AG04449 (cell line): ENCODE measurements at regions not wholly inside any gene's neighbourhood (a gene's known extent, or its start where the extent isn't known, plus 50 kb on each side); places are given as distances from the start of the nearest gene placed in this dataset.

ENCODE experiments used
- CTCF ChIA-PET: fragments of 350-600 bp; formaldehyde crosslinking; extraction: SDS; loops from one replicate; lab custom pipeline; 2021; ENCODE audit warnings: antibody characterized with exemption; lab: Yijun Ruan, JAX
- POLR2A ChIA-PET: fragments of 400-600, 350-600 bp; formaldehyde crosslinking; extraction: SDS; loops from one replicate; lab custom pipeline; 2020; ENCODE audit warnings: antibody characterized with exemption, inconsistent platforms; lab: Yijun Ruan, JAX
- DNase-seq: peaks from one replicate; pipeline ENCODE4 v3.0.0-alpha.2; 2010; ENCODE audit warnings: low read depth, low spot score
- H3K4me3 ChIP-seq: 2 replicates; pipeline ENCODE4 v1.5.1; 2011; ENCODE audit warnings: low read depth, mild to moderate bottlenecking, control low read depth, low read length
- CTCF ChIP-seq: IDR thresholded peaks from one replicate; pipeline ENCODE4 v1.5.1; 2011; ENCODE audit warnings: mild to moderate bottlenecking, moderate library complexity, low read length, control low read depth, inconsistent platforms; ENCODE audit not compliant: insufficient read depth; ENCODE audit errors: missing control alignments

GRCh38 chr7:4552985-4553384, 129.1 kb upstream of the FOXK1 start:
- TF ChIP-seq CTCF = no peak
- POLR2A ChIA-PET = no interaction called here
- DNase-seq = no peak
- H3K4me3 ChIP-seq = no peak overlapping the region
- CTCF ChIA-PET = no interaction called here

- H3K4me3 ChIP-seq = no peak overlapping the region
- TF ChIP-seq CTCF = no peak
- no peak for DNase-seq
- ChIA-PET POLR2A (no interaction called here), CTCF (no interaction called here)
These were observed 125.0 kb upstream of the FOXK1 start for GRCh38 chr7:4556868-4557793.

GRCh38 chr7:4561795-4562194, 120.3 kb upstream of the FOXK1 start:
- CTCF ChIA-PET = no interaction called here
- POLR2A ChIA-PET = no interaction called here
- no peak for DNase-seq
- H3K4me3 ChIP-seq = no peak overlapping the region
- no peak for TF ChIP-seq CTCF

- ChIA-PET CTCF (no interaction called here), POLR2A (no interaction called here)
- no peak for TF ChIP-seq CTCF
These were observed 115.4 kb upstream of the FOXK1 start for GRCh38 chr7:4566714-4567113.

GRCh38 chr7:4574851-4575250, 107.2 kb upstream of the FOXK1 start:
- TF ChIP-seq CTCF = no peak
- CTCF ChIA-PET = no interaction called here
- no peak overlapping the region for H3K4me3 ChIP-seq
- POLR2A ChIA-PET = no interaction called here
- DNase-seq = no peak

More at GRCh38 chr7:4566714-4567113, 115.4 kb upstream of the FOXK1 start:
- DNase-seq = no peak
- no peak overlapping the region for H3K4me3 ChIP-seq

GRCh38 chr7:4575254-4575653, 106.8 kb upstream of the FOXK1 start:
- ChIA-PET POLR2A (no interaction called here), CTCF (no interaction called here)
- no peak overlapping the region for H3K4me3 ChIP-seq
- no peak for DNase-seq
- TF ChIP-seq CTCF = no peak
